DND-41 (cell line): ENCODE measurements at regions not wholly inside any gene's neighbourhood (a gene's known extent, or its start where the extent isn't known, plus 50 kb on each side); places are given as distances from the start of the nearest gene placed in this dataset.

Experiments
- EZH2 ChIP-seq: IDR thresholded peaks from 3 replicates; pipeline ENCODE4 v1.6.1; 2012; ENCODE audit warnings: borderline replicate concordance, low read depth, mild to moderate bottlenecking, moderate library complexity, low read length, inconsistent platforms; ENCODE audit not compliant: severe bottlenecking
- TF ChIP-seq, protein P1 (sequence below): IDR thresholded peaks from 2 replicates; pipeline ENCODE4 v1.5.1; 2012; ENCODE audit warnings: borderline replicate concordance, low read length, moderate library complexity, mild to moderate bottlenecking; ENCODE audit not compliant: poor library complexity, severe bottlenecking; ENCODE audit errors: extremely low read depth

DNA sequence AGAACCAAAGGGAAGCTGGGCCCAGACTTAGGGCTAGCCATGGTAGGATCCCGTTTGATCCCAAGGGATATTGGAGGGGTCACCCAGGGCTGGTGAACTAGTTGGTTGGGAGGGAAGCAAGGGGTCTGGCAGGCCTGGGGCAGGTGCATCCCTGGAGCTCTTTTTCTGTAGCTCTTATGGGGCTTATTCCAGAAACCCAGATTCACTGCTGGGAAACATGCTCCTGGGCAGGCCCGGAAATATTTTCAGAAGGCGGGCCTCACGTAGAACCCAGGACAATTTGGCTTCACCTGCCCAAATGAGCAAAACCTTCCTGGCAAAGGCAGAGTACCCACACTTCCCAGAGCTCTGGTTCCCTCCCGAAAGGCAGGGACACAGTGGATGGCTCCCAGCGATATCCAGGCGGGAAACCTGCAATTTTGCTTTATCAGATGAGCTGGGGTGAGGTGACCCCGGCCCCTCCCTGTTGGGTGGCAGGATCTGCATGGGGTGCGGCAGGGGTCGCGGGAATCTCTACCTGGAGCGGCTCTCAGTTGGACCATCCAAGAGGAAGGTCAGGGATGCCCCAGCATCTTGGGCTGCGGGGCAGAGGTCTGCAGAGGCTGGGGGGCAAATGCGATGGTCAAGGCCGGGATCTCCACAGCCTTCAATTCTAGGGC is 533.9 kb downstream of the TCERG1L start:
- TF ChIP-seq, protein P1, sequence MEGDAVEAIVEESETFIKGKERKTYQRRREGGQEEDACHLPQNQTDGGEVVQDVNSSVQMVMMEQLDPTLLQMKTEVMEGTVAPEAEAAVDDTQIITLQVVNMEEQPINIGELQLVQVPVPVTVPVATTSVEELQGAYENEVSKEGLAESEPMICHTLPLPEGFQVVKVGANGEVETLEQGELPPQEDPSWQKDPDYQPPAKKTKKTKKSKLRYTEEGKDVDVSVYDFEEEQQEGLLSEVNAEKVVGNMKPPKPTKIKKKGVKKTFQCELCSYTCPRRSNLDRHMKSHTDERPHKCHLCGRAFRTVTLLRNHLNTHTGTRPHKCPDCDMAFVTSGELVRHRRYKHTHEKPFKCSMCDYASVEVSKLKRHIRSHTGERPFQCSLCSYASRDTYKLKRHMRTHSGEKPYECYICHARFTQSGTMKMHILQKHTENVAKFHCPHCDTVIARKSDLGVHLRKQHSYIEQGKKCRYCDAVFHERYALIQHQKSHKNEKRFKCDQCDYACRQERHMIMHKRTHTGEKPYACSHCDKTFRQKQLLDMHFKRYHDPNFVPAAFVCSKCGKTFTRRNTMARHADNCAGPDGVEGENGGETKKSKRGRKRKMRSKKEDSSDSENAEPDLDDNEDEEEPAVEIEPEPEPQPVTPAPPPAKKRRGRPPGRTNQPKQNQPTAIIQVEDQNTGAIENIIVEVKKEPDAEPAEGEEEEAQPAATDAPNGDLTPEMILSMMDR = no peak
- TF ChIP-seq EZH2 = no peak
